ENCODE measurements at regions not wholly inside any gene's neighbourhood (a gene's known extent, or its start where the extent isn't known, plus 50 kb on each side); places are given as distances from the start of the nearest gene placed in this dataset.

DNA sequence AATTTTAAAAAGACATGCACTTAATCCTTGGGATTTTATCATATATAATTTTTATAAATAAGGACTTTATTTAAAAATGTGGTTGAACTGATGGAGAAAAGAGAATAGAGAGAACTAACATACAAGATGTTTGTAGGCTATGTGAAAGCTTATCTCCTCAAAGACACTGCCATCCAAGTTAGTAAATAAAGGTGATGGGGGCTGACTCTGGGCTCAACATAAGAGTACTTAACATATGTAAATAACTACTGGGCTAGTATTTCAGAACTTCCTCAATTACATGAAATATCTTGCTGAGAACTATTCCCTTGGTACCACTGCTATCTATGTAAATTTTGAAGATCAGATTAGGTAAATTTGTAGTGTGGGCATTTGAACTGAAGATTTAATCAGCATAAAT lies 1017.3 kb upstream of the PCDH20 start:
- CTCF ChIA-PET, result no interaction called here
- no peak overlapping the region for H3K4me3 ChIP-seq (ENCODE audit: low read depth, low read length)

DNA sequence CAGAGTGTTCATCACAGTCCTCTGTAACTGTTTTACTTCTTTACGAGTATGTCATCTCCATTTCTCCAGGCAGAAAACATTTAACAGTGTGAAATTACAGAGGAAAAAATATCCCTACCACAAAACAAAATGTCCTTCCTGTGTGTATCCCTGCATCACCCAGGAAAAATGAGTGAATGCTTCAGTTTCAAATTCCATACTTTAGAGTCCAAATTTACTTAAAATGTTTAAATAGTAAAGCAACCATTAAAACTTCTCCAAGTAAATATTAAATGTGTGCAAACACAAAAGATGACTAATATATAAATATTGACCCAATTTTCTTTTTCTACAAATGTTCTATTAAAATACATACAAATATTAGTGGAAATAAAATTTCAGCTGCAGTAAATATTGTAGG lies 1016.6 kb upstream of the PCDH20 start:
- no peaks in the 10 kb centered on the region for H3K27me3 ChIP-seq (ENCODE audit: control insufficient read depth, insufficient read depth, low read length)
- DNase-seq (ENCODE audit: low read depth, low spot score), result no peak
- H3K4me3 ChIP-seq (ENCODE audit: low read depth, low read length), result no peak overlapping the region
- no peak overlapping the region for H3K27ac ChIP-seq (ENCODE audit: low read depth, low read length)
- TF ChIP-seq CTCF (IDR thresholded peaks at IDR 0.05; ENCODE audit: low read depth, low read length), result no peak
- ChIA-PET CTCF (no interaction called here), POLR2A (no interaction called here)
- no peaks in the 10 kb centered on the region for H3K9me3 ChIP-seq (ENCODE audit: control insufficient read depth, insufficient read depth, low read length)

More for the DNA sequence above, 1017.3 kb upstream of the PCDH20 start:
- POLR2A ChIA-PET, result no interaction called here
- Histone ChIP-seq H3K27ac (ENCODE audit: low read depth, low read length) (no peak overlapping the region), H3K9me3 (ENCODE audit: control insufficient read depth, insufficient read depth, low read length) (no peaks in the 10 kb centered on the region), H3K27me3 (ENCODE audit: control insufficient read depth, insufficient read depth, low read length) (no peaks in the 10 kb centered on the region)
- TF ChIP-seq CTCF (IDR thresholded peaks at IDR 0.05; ENCODE audit: low read depth, low read length), result no peak
- DNase-seq (ENCODE audit: low read depth, low spot score), result no peak

DNA sequence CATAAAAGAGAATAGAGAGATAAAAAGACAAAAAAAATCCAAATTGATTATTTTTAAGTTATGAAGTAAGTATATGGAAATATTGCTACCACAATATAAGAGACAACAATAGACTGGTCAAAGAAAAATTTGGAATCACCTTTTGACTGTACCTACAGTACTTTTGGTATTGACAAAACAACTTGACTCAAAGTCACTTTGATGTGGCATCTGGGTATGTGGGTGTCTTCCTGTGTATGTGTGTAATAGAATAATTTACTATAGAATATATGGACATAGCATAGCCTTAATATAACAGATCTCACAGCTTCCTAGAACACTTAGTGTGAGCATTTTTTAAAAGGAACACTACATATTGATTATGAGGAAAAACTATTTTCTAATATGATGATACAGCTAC lies 1016.2 kb upstream of the PCDH20 start:
- ChIA-PET POLR2A (no interaction called here), CTCF (no interaction called here)
- Histone ChIP-seq H3K9me3 (ENCODE audit: control insufficient read depth, insufficient read depth, low read length) (no peaks in the 10 kb centered on the region), H3K27me3 (ENCODE audit: control insufficient read depth, insufficient read depth, low read length) (no peaks in the 10 kb centered on the region), H3K4me3 (ENCODE audit: low read depth, low read length) (no peak overlapping the region), H3K27ac (ENCODE audit: low read depth, low read length) (no peak overlapping the region)
- no peak for DNase-seq (ENCODE audit: low read depth, low spot score)
- no peak for TF ChIP-seq CTCF (IDR thresholded peaks at IDR 0.05; ENCODE audit: low read depth, low read length)

GRCh38 chr13:62418872-62419271 lies 1003.2 kb upstream of the PCDH20 start:
- Histone ChIP-seq H3K9me3 (ENCODE audit: control insufficient read depth, insufficient read depth, low read length) (no peaks in the 10 kb centered on the region), H3K27ac (ENCODE audit: low read depth, low read length) (no peak overlapping the region), H3K27me3 (ENCODE audit: control insufficient read depth, insufficient read depth, low read length) (no peaks in the 10 kb centered on the region), H3K4me3 (ENCODE audit: low read depth, low read length) (no peak overlapping the region)
- no peak for DNase-seq (ENCODE audit: low read depth, low spot score)
- CTCF ChIA-PET, result no interaction called here
- no peak for TF ChIP-seq CTCF (IDR thresholded peaks at IDR 0.05; ENCODE audit: low read depth, low read length)
- POLR2A ChIA-PET, result no interaction called here

DNA sequence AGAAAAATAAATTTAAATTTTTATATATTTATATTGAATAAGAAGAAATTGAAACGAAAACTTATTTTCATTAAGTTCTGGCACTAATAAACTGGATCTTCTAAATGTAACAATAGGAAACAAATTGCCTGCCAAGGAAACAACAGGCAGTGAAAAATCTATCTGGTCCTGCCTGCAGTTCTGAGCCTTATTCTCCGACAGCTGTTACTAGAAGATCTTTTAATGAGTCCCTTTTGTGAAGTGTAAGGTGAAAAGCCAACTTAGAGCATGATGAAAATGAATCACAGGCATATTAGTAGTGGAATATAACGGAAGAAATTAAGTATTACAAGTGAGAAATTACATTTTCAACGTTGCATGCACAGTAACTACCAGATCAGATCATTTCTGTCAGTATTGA lies 1002.7 kb upstream of the PCDH20 start:
- POLR2A ChIA-PET, result no interaction called here
- no peak for TF ChIP-seq CTCF (IDR thresholded peaks at IDR 0.05; ENCODE audit: low read depth, low read length)
- Histone ChIP-seq H3K27ac (ENCODE audit: low read depth, low read length) (no peak overlapping the region), H3K4me3 (ENCODE audit: low read depth, low read length) (no peak overlapping the region), H3K27me3 (ENCODE audit: control insufficient read depth, insufficient read depth, low read length) (no peaks in the 10 kb centered on the region), H3K9me3 (ENCODE audit: control insufficient read depth, insufficient read depth, low read length) (no peaks in the 10 kb centered on the region)
- DNase-seq (ENCODE audit: low read depth, low spot score), result no peak
- CTCF ChIA-PET, result no interaction called here

Measured in AG04450 (cell line).